ENCODE measurements at regions not wholly inside any gene's neighbourhood (a gene's known extent, or its start where the extent isn't known, plus 50 kb on each side); places are given as distances from the start of the nearest gene placed in this dataset.

DNA sequence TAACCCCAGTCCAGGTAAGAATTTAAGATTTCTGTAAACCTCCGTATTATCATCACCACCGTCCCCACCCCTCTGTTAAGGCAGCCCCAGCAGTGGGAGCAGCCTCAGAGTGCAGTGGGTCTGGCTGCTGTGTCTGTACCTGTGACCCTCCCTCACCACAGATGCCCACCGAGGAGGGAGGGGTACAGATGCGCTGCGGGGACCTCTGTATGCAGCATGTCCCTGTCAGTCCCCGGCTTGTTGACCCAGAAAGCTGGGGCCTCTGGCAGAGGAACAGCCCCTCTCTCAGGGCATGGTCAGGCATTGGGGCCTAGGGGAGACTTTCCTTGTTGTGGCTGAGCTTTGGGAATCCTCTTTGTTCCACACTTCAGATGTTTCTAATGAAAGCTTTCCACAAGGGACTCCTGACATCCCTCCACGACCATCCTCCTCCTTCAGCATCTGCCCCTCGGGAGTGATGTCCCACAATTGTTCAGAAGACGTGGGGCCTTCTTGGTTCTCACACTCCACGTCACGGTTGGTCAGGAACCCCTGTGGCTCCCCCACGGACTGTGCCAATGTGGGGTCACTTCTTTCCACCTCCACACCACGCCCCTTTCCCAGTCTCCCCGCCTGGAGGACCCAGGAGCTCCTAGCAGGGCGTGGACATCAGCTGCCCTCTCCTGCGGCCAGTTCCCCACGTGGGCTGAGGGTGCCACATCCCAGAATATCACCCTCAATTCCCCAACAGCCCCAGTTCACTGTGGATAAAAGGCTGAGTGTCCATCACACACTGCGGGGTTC is 384.2 kb upstream of the MYT1L start:
- Histone ChIP-seq H3K4me3 (ENCODE audit: low read depth, low read length) (no peak overlapping the region), H3K27me3 (ENCODE audit: insufficient read depth, low read length) (no peaks in the 10 kb centered on the region)

GRCh38 chr2:2714408-2714807 is 383.3 kb upstream of the MYT1L start:
- Histone ChIP-seq H3K27ac (ENCODE audit: low read depth, low read length) (no peak overlapping the region), H3K27me3 (ENCODE audit: insufficient read depth, low read length) (no peaks in the 10 kb centered on the region), H3K36me3 (ENCODE audit: insufficient read depth, low read length) (no peaks in the 10 kb centered on the region), H3K4me1 (ENCODE audit: control insufficient read depth, insufficient read depth, low read length, unreplicated experiment) (no peaks in the 10 kb centered on the region), H3K79me2 (ENCODE audit: control insufficient read depth, insufficient read depth, low read length, unreplicated experiment) (no peaks in the 10 kb centered on the region), H3K4me3 (ENCODE audit: low read depth, low read length) (no peak overlapping the region), H2AFZ (ENCODE audit: low read length, unreplicated experiment) (no peak overlapping the region)

More for the DNA sequence above, 384.2 kb upstream of the MYT1L start:
- Histone ChIP-seq H3K27ac (ENCODE audit: low read depth, low read length) (no peak overlapping the region), H3K4me1 (ENCODE audit: control insufficient read depth, insufficient read depth, low read length, unreplicated experiment) (no peaks in the 10 kb centered on the region), H3K79me2 (ENCODE audit: control insufficient read depth, insufficient read depth, low read length, unreplicated experiment) (no peaks in the 10 kb centered on the region), H3K36me3 (ENCODE audit: insufficient read depth, low read length) (no peaks in the 10 kb centered on the region), H2AFZ (ENCODE audit: low read length, unreplicated experiment) (no peak overlapping the region)

GRCh38 chr2:2709431-2709770 is 378.3 kb upstream of the MYT1L start:
- Histone ChIP-seq H3K27ac (ENCODE audit: low read depth, low read length) (no peak overlapping the region), H3K79me2 (ENCODE audit: control insufficient read depth, insufficient read depth, low read length, unreplicated experiment) (no peaks in the 10 kb centered on the region), H3K36me3 (ENCODE audit: insufficient read depth, low read length) (no peaks in the 10 kb centered on the region), H3K4me3 (ENCODE audit: low read depth, low read length) (no peak overlapping the region), H3K27me3 (ENCODE audit: insufficient read depth, low read length) (no peaks in the 10 kb centered on the region), H2AFZ (ENCODE audit: low read length, unreplicated experiment) (no peak overlapping the region), H3K4me1 (ENCODE audit: control insufficient read depth, insufficient read depth, low read length, unreplicated experiment) (no peaks in the 10 kb centered on the region)

GRCh38 chr2:2708575-2709430 is 377.7 kb upstream of the MYT1L start:
- H2AFZ ChIP-seq (ENCODE audit: low read length, unreplicated experiment) = no peak overlapping the region
- no peak overlapping the region for H3K4me3 ChIP-seq (ENCODE audit: low read depth, low read length)
- H3K4me1 ChIP-seq (ENCODE audit: control insufficient read depth, insufficient read depth, low read length, unreplicated experiment) = no peaks in the 10 kb centered on the region
- no peaks in the 10 kb centered on the region for H3K27me3 ChIP-seq (ENCODE audit: insufficient read depth, low read length)
- no peak overlapping the region for H3K27ac ChIP-seq (ENCODE audit: low read depth, low read length)
- no peaks in the 10 kb centered on the region for H3K79me2 ChIP-seq (ENCODE audit: control insufficient read depth, insufficient read depth, low read length, unreplicated experiment)
- H3K36me3 ChIP-seq (ENCODE audit: insufficient read depth, low read length) = no peaks in the 10 kb centered on the region

- no peaks in the 10 kb centered on the region for H3K79me2 ChIP-seq (ENCODE audit: control insufficient read depth, insufficient read depth, low read length, unreplicated experiment)
- no peaks in the 10 kb centered on the region for H3K27me3 ChIP-seq (ENCODE audit: insufficient read depth, low read length)
- no peak overlapping the region for H2AFZ ChIP-seq (ENCODE audit: low read length, unreplicated experiment)
- H3K4me1 ChIP-seq (ENCODE audit: control insufficient read depth, insufficient read depth, low read length, unreplicated experiment) = no peaks in the 10 kb centered on the region
- no peak overlapping the region for H3K4me3 ChIP-seq (ENCODE audit: low read depth, low read length)
- no peak overlapping the region for H3K27ac ChIP-seq (ENCODE audit: low read depth, low read length)
- H3K36me3 ChIP-seq (ENCODE audit: insufficient read depth, low read length) = no peaks in the 10 kb centered on the region
Measured at GRCh38 chr2:2707206-2707991, 376.3 kb upstream of the MYT1L start.

DNA sequence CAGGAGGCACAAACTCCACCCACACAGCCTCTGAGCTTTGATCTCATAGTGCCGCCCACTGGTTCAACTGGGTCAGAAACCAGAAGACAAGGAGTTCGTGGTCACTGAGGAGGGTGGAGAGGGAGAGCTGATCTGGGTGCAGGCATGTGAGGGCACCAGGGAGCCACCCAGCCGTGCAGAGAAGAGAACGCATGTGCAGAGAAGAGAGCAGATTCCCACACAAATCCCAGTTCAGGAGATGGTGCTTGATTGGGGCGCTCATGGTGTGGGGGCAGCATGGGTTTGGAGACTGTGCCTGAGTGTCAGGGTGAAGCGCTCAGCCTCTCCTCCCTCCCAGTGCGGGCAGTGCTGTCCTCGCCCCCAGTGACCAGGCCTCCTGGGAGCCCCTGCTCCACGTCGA is 375.2 kb upstream of the MYT1L start:
- no peak overlapping the region for H3K4me3 ChIP-seq (ENCODE audit: low read depth, low read length)
- no peaks in the 10 kb centered on the region for H3K27me3 ChIP-seq (ENCODE audit: insufficient read depth, low read length)
- H3K36me3 ChIP-seq (ENCODE audit: insufficient read depth, low read length) = no peaks in the 10 kb centered on the region
- H2AFZ ChIP-seq (ENCODE audit: low read length, unreplicated experiment) = no peak overlapping the region
- no peaks in the 10 kb centered on the region for H3K4me1 ChIP-seq (ENCODE audit: control insufficient read depth, insufficient read depth, low read length, unreplicated experiment)
- H3K27ac ChIP-seq (ENCODE audit: low read depth, low read length) = no peak overlapping the region
- H3K79me2 ChIP-seq (ENCODE audit: control insufficient read depth, insufficient read depth, low read length, unreplicated experiment) = no peaks in the 10 kb centered on the region

DNA sequence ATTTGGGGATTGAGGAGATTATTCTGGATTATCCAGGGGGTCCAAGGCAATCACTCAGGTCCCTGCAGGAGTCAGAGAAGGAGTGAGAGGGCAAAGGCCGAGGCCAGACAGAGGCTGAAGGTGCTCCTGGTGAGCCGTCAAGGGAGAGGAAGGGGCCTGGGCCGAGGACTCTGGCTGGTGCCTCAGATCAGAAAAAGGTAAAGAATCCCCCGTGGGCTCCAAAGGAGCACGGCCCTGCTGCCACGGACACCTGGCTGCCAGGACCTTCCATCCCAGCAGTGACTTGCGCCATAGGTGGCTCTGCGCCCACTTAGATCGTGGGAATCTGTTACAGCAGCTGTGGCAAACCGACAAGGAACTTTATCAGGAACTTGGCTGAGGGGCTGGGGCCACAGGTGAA is 374.8 kb upstream of the MYT1L start:
- H3K4me3 ChIP-seq (ENCODE audit: low read depth, low read length) = no peak overlapping the region
- no peaks in the 10 kb centered on the region for H3K4me1 ChIP-seq (ENCODE audit: control insufficient read depth, insufficient read depth, low read length, unreplicated experiment)
- no peaks in the 10 kb centered on the region for H3K36me3 ChIP-seq (ENCODE audit: insufficient read depth, low read length)
- H3K27me3 ChIP-seq (ENCODE audit: insufficient read depth, low read length) = no peaks in the 10 kb centered on the region
- H3K27ac ChIP-seq (ENCODE audit: low read depth, low read length) = no peak overlapping the region
- H3K79me2 ChIP-seq (ENCODE audit: control insufficient read depth, insufficient read depth, low read length, unreplicated experiment) = no peaks in the 10 kb centered on the region
- H2AFZ ChIP-seq (ENCODE audit: low read length, unreplicated experiment) = no peak overlapping the region

DNA sequence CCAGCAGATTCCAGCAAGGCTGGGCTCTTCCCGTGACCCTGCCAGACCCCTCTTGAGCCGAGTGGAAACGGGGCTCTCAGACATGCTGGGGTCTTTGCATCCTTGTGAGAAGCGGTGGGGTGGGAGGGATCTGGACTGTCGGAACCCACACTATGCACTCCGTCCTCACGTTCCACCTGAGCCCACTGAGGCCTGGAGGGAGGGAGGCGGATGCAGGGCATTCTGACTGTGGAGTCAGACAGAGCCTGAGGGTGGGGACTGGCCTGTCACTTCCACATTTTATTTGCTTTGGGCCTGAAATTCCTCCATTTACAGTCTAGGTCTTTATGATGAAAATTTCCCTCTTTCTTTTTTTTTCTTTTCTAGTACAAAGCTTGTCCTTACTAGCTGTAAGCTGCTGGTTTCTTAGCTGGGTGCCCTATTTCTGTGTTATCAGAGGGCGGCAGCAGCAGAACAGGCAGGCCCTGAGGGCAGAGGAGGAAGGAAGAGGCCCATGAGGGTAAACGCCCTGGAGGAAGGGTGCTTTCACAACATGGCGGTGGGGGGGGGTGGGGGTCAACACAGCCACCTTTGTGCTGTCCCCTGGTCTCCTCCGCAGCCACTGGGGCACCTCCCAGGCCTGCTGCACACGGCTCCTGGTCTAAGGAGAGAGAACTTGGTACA is 373.5 kb upstream of the MYT1L start:
- Histone ChIP-seq H2AFZ (ENCODE audit: low read length, unreplicated experiment) (no peak overlapping the region), H3K27ac (ENCODE audit: low read depth, low read length) (no peak overlapping the region), H3K4me1 (ENCODE audit: control insufficient read depth, insufficient read depth, low read length, unreplicated experiment) (no peaks in the 10 kb centered on the region), H3K27me3 (ENCODE audit: insufficient read depth, low read length) (no peaks in the 10 kb centered on the region), H3K36me3 (ENCODE audit: insufficient read depth, low read length) (no peaks in the 10 kb centered on the region), H3K4me3 (ENCODE audit: low read depth, low read length) (no peak overlapping the region), H3K79me2 (ENCODE audit: control insufficient read depth, insufficient read depth, low read length, unreplicated experiment) (no peaks in the 10 kb centered on the region)

- H3K27me3 ChIP-seq (ENCODE audit: insufficient read depth, low read length) = no peaks in the 10 kb centered on the region
- no peak overlapping the region for H3K27ac ChIP-seq (ENCODE audit: low read depth, low read length)
- H3K79me2 ChIP-seq (ENCODE audit: control insufficient read depth, insufficient read depth, low read length, unreplicated experiment) = no peaks in the 10 kb centered on the region
- H3K36me3 ChIP-seq (ENCODE audit: insufficient read depth, low read length) = no peaks in the 10 kb centered on the region
- no peaks in the 10 kb centered on the region for H3K4me1 ChIP-seq (ENCODE audit: control insufficient read depth, insufficient read depth, low read length, unreplicated experiment)
- no peak overlapping the region for H2AFZ ChIP-seq (ENCODE audit: low read length, unreplicated experiment)
- no peak overlapping the region for H3K4me3 ChIP-seq (ENCODE audit: low read depth, low read length)
Measured at GRCh38 chr2:2703762-2704427, 372.8 kb upstream of the MYT1L start.

GRCh38 chr2:2703172-2703571 is 372.1 kb upstream of the MYT1L start:
- Histone ChIP-seq H2AFZ (ENCODE audit: low read length, unreplicated experiment) (no peak overlapping the region), H3K27me3 (ENCODE audit: insufficient read depth, low read length) (no peaks in the 10 kb centered on the region), H3K27ac (ENCODE audit: low read depth, low read length) (no peak overlapping the region), H3K79me2 (ENCODE audit: control insufficient read depth, insufficient read depth, low read length, unreplicated experiment) (no peaks in the 10 kb centered on the region), H3K36me3 (ENCODE audit: insufficient read depth, low read length) (no peaks in the 10 kb centered on the region), H3K4me3 (ENCODE audit: low read depth, low read length) (no peak overlapping the region), H3K4me1 (ENCODE audit: control insufficient read depth, insufficient read depth, low read length, unreplicated experiment) (no peaks in the 10 kb centered on the region)
